ENCODE measurements at regions not wholly inside any gene's neighbourhood (a gene's known extent, or its start where the extent isn't known, plus 50 kb on each side); places are given as distances from the start of the nearest gene placed in this dataset.

DNA sequence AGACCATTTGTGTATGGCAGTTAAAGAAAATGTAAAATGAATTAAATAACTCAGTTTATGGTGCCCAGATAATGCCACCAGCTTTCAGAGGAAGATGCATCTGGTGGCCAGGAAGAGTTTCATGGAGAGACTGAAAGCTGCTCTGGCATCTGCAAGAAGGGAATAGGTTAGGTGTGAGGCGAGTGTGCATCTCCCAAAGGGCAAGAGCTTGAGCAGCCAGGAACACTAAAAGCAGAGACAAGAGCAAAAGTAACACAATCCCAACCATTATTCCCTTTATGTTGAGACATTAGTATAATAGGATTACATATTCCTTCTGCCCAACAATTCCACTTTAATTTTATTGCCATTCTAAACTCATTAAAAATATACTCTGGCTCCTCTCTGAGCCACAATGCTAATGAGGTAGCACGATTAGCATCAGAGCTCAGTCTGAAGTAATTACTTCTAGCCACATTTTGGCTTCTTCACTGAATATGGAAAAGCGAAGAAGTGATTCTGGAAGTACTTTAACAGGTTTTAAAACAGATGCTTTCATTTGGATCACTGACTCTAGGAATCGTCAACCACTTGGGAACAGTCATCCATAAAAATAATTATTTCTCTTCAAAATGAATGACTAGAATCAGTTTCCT is 309.4 kb upstream of the TMTC1 start:
- no peak for DNase-seq (ENCODE audit: low read depth)

DNA sequence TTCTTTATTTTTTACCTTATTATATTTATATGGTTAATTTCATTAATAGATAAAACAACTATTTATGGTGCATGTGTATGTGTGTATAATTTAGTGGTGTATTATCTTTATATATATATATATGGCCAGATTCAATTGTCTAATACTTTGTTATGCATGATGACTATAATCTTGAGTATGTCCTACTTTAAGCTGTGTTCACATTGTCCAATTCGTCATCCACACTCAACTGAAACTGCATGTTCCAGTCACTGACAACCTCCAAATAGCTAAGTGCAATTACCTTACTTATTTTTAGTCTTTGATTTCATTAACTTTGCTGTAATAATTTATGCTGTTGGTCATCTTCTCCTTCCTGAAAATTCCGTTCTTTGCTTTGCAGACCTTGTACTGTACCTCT is 306.5 kb upstream of the TMTC1 start:
- TF ChIP-seq, protein P1, sequence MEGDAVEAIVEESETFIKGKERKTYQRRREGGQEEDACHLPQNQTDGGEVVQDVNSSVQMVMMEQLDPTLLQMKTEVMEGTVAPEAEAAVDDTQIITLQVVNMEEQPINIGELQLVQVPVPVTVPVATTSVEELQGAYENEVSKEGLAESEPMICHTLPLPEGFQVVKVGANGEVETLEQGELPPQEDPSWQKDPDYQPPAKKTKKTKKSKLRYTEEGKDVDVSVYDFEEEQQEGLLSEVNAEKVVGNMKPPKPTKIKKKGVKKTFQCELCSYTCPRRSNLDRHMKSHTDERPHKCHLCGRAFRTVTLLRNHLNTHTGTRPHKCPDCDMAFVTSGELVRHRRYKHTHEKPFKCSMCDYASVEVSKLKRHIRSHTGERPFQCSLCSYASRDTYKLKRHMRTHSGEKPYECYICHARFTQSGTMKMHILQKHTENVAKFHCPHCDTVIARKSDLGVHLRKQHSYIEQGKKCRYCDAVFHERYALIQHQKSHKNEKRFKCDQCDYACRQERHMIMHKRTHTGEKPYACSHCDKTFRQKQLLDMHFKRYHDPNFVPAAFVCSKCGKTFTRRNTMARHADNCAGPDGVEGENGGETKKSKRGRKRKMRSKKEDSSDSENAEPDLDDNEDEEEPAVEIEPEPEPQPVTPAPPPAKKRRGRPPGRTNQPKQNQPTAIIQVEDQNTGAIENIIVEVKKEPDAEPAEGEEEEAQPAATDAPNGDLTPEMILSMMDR (IDR thresholded peaks at IDR 0.05; ENCODE audit: insufficient read depth, low read depth, low read length, missing control alignments), result no peak
- H3K4me3 ChIP-seq (ENCODE audit: low read depth, low read length), result no peak overlapping the region
- DNase-seq (ENCODE audit: low read depth), result no peak

More for the DNA sequence above, 309.4 kb upstream of the TMTC1 start:
- no peak overlapping the region for H3K4me3 ChIP-seq (ENCODE audit: low read depth, low read length)
- TF ChIP-seq, protein P1 (IDR thresholded peaks at IDR 0.05; ENCODE audit: insufficient read depth, low read depth, low read length, missing control alignments), result no peak

DNA sequence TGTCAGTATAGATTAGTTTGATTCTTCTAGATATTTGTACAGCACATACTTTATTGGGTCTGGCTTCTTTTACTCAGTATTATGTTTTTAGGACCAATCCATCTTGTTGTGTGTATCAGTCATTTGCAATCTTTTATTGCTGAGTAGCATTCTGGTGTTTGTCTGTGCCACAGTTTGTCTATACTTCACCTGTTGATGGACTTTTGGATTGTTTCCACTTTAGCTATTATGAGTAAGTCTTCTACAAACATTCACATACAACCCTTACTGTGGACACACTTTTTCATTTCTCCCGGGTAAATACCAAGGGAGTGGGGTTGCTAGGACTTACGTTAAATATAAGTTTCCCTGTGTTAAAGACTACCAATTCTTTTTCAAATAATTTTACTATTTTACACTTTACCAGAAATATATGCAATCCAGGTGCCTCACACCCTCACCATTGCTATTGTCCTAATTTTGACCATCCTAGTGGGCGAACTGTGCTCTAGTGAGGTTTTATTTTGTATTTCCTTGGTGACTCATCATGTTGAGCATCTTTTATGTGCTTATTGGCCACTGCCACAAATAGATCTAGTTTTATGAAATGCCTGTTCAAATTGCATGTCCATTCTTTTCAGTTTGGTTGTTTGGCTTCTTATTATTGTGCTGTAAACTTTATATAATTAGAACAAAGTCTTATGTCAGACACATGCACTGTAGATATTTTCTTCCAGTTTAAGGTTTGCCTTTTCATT is 304.7 kb upstream of the TMTC1 start:
- DNase-seq (ENCODE audit: low read depth), result no peak
- TF ChIP-seq, protein P1 (IDR thresholded peaks at IDR 0.05; ENCODE audit: insufficient read depth, low read depth, low read length, missing control alignments), result no peak
- H3K4me3 ChIP-seq (ENCODE audit: low read depth, low read length), result no peak overlapping the region

DNA sequence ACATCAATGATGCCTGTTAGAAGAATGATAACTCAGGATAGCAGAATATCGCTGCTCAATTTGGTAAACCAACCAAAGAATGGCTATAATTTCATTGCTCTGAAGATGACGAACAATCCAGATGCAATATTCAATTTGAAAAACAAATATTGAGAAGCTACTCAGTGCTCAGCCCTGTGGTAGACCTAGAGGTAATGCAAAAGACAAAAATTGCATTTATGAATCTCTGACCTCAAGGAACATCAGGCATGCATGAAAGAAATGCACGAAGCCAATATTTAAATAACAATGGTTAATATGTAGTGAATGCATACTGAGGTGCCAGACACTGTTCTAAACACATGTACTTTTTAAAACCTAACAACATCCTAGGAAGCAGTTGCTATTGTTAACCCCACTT is 298.6 kb upstream of the TMTC1 start:
- DNase-seq (ENCODE audit: low read depth), result no peak
- no peak overlapping the region for H3K4me3 ChIP-seq (ENCODE audit: low read depth, low read length)
- TF ChIP-seq, protein P1 (IDR thresholded peaks at IDR 0.05; ENCODE audit: insufficient read depth, low read depth, low read length, missing control alignments), result no peak

DNA sequence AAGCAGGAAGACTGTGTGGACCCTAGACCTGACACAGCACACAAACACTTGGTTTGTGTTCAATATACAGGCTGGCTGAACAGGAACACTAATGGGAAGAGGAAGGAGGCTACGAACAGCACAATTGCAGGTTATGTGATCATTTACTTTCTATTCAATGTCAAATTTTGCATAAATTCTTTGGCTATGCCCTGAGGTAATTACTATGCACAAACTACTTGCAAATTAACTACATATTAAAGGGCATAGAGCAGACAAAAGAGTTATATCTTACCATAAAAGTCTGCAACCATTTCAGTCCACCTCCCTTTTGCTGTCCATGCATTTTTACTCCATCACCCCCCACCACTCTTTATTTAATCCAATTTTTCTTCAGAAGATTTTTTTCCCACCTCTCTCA is 291.2 kb upstream of the TMTC1 start:
- DNase-seq (ENCODE audit: low read depth), result no peak
- TF ChIP-seq, protein P1 (IDR thresholded peaks at IDR 0.05; ENCODE audit: insufficient read depth, low read depth, low read length, missing control alignments), result no peak
- no peak overlapping the region for H3K4me3 ChIP-seq (ENCODE audit: low read depth, low read length)

DNA sequence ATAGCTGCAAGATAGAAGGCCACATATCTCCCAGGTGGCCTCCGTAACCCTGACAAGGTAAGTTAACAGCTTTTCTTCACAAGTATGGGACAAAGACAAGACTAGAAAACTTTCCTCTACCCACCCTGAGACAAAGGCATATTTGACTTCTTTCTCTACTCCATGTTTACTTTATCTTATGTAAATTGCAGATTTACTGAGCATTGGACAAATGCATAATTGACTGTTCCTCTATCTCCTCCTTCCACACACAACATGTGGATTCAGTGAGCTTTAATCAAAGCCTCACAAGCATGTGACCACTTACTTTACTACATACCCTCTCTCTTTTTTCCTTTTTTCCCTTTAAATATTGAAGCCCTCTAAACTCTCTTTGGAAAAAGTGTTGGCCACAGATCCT is 289.1 kb upstream of the TMTC1 start:
- H3K4me3 ChIP-seq (ENCODE audit: low read depth, low read length), result no peak overlapping the region
- TF ChIP-seq, protein P1 (IDR thresholded peaks at IDR 0.05; ENCODE audit: insufficient read depth, low read depth, low read length, missing control alignments), result no peak
- no peak for DNase-seq (ENCODE audit: low read depth)
